Suprapubic skin (tissue), 4 donors: ENCODE measurements at regions not wholly inside any gene's neighbourhood (a gene's known extent, or its start where the extent isn't known, plus 50 kb on each side); places are given as distances from the start of the nearest gene placed in this dataset.
"Not testable (repeated sequence)": the region's sequence is repeated elsewhere in the genome, so short reads cannot be mapped to it uniquely, and the experiment has no call there.

Experiments used
- CTCF ChIP-seq, 2 donors: fragments of 200-600 bp in 1 of 2; fragments of 450-650 bp in 1 of 2; sonication (generic) in 1 of 2; IDR thresholded peaks; one replicate each; pipeline ENCODE4 v1.5.1; 2016 to 2019; ENCODE audit warnings: antibody characterized with exemption in 2 of 2, mild to moderate bottlenecking in 1 of 2, moderate library complexity in 1 of 2
- EP300 ChIP-seq: sonication (generic); formaldehyde crosslinking; IDR thresholded peaks from one replicate; pipeline ENCODE4 v1.6.1; 2017; ENCODE audit warnings: antibody characterized with exemption
- POLR2A ChIP-seq, 2 donors: fragments of 450-650 bp; IDR thresholded peaks; one replicate each; pipeline ENCODE4 v1.6.1; 2017; ENCODE audit warnings: antibody characterized with exemption in 2 of 2, mild to moderate bottlenecking in 2 of 2, moderate library complexity in 2 of 2
- POLR2AphosphoS5 ChIP-seq, 3 donors: sonication (generic); formaldehyde crosslinking; IDR thresholded peaks; one replicate each; pipeline ENCODE4 v1.6.1; 2017; ENCODE audit warnings: antibody characterized with exemption in 3 of 3

GRCh38 chr15:26217043-26217442, 353.9 kb upstream of the ATP10A start:
- TF ChIP-seq CTCF (IDR thresholded peaks at IDR 0.05); POLR2A (IDR thresholded peaks at IDR 0.05); POLR2AphosphoS5 (IDR thresholded peaks at IDR 0.05); EP300: not testable (repeated sequence)
